ENCODE measurements at regions not wholly inside any gene's neighbourhood (a gene's known extent, or its start where the extent isn't known, plus 50 kb on each side); places are given as distances from the start of the nearest gene placed in this dataset.

- H3K27ac ChIP-seq: no peak overlapping the region
- no peaks in the 10 kb centered on the region for H3K4me1 ChIP-seq (replicated peaks in 1 of 2)
- no peak overlapping the region for H3K4me3 ChIP-seq
- WGBS, 4 donors: 81 to 89% (median 89%) methylated on average over 1 of the region's 1 CpG; no CpG with 5 or more reads in 1 of the 4 donors
- intact Hi-C loops (cut with DNase I): no loop called here
- no peaks in the 10 kb centered on the region for H3K36me3 ChIP-seq (replicated peaks in 1 of 2)
- no peaks in the 10 kb centered on the region for H3K9me3 ChIP-seq (replicated peaks in 1 of 3)
- no peaks in the 10 kb centered on the region for H3K27me3 ChIP-seq
- DNase-seq: no peak
- no peak for TF ChIP-seq POLR2A (IDR thresholded peaks at IDR 0.05)
- TF ChIP-seq, protein P1, sequence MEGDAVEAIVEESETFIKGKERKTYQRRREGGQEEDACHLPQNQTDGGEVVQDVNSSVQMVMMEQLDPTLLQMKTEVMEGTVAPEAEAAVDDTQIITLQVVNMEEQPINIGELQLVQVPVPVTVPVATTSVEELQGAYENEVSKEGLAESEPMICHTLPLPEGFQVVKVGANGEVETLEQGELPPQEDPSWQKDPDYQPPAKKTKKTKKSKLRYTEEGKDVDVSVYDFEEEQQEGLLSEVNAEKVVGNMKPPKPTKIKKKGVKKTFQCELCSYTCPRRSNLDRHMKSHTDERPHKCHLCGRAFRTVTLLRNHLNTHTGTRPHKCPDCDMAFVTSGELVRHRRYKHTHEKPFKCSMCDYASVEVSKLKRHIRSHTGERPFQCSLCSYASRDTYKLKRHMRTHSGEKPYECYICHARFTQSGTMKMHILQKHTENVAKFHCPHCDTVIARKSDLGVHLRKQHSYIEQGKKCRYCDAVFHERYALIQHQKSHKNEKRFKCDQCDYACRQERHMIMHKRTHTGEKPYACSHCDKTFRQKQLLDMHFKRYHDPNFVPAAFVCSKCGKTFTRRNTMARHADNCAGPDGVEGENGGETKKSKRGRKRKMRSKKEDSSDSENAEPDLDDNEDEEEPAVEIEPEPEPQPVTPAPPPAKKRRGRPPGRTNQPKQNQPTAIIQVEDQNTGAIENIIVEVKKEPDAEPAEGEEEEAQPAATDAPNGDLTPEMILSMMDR (IDR thresholded peaks at IDR 0.05): no peak
Measured at GRCh38 chr6:5898102-5898501, 108.6 kb downstream of the NRN1 start.

DNA sequence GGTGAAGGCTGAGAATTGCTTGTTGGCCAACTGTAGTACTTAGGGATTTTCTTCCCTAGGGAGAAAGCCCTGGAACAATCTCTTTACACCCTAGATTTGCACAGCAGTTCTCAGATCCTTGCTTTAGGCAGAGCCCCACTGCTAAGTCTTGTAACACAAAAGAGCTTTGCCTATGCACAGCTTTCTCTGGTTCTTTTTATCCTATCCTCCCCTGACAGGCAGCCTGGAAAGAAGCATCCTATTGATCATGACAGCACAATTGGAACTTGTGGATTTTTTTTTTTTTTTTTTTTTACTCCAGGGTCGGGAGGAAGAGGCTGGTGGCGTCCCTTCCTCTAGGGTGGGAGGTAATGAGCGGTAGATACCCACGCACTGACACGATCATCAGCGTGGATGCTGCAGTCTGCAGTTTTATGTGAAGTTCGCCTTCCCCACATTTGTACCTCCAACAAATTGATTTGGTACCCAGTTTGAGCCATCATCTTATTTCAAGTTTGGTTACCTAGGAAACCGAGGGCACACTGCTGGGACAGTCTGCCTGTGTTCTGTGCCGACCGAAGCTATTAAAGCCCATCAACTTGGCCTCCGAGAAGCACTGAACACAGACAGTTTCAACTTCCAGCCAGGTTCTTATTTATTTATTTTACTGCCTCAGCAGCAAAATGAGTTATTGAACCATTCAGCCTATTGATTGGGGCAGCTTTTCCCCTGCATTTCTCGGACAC is 110.1 kb downstream of the NRN1 start:
- intact Hi-C loops (cut with DNase I): no loop called here
- TF ChIP-seq, protein P1 (IDR thresholded peaks at IDR 0.05): no peak
- TF ChIP-seq POLR2A (IDR thresholded peaks at IDR 0.05): no peak
- Histone ChIP-seq H3K36me3 (replicated peaks in 1 of 2) (no peaks in the 10 kb centered on the region), H3K4me3 (no peak overlapping the region), H3K9me3 (replicated peaks in 1 of 3) (no peaks in the 10 kb centered on the region), H3K27me3 (no peaks in the 10 kb centered on the region), H3K27ac (no peak overlapping the region), H3K4me1 (replicated peaks in 1 of 2) (no peaks in the 10 kb centered on the region)
- DNase-seq: no peak
- 83 to 91% (median 87%) methylated on average over 12 of the region's 12 CpGs for WGBS, 4 donors

DNA sequence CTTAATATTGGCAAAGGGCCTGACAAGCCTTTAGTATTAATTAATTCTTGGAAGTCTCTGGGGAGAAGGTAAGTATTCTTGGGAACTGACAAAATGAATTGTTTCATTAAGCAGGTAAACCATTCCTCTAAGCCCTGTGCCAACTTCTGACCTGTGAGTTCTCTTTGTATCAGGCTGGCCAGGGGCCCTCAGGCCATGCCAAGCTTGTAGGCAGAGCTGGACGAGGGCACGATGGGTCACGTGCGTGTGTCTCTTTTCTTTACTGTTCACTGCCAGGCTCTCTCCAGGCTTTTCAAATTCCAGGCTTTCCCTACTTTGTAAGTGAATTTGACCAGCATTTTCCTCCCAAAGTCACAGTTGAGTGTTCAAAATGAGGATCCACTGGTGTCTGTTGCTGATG is 112.4 kb downstream of the NRN1 start:
- Histone ChIP-seq H3K36me3 (replicated peaks in 1 of 2) (no peaks in the 10 kb centered on the region), H3K4me3 (no peak overlapping the region), H3K27ac (no peak overlapping the region), H3K9me3 (replicated peaks in 1 of 3) (no peaks in the 10 kb centered on the region), H3K4me1 (replicated peaks in 1 of 2) (no peaks in the 10 kb centered on the region), H3K27me3 (no peaks in the 10 kb centered on the region)
- intact Hi-C loops (cut with DNase I): no loop called here
- no peak for DNase-seq
- no peak for TF ChIP-seq POLR2A (IDR thresholded peaks at IDR 0.05)
- TF ChIP-seq, protein P1 (IDR thresholded peaks at IDR 0.05): no peak
- 78 to 95% (median 89%) methylated on average over 4 of the region's 4 CpGs for WGBS, 4 donors

GRCh38 chr6:5893295-5893694 is 113.4 kb downstream of the NRN1 start:
- Histone ChIP-seq H3K4me3 (no peak overlapping the region), H3K27ac (no peak overlapping the region), H3K4me1 (replicated peaks in 1 of 2) (no peaks in the 10 kb centered on the region), H3K36me3 (replicated peaks in 1 of 2) (no peaks in the 10 kb centered on the region), H3K27me3 (no peaks in the 10 kb centered on the region), H3K9me3 (replicated peaks in 1 of 3) (no peaks in the 10 kb centered on the region)
- no peak for TF ChIP-seq POLR2A (IDR thresholded peaks at IDR 0.05)
- TF ChIP-seq, protein P1 (IDR thresholded peaks at IDR 0.05): no peak
- WGBS, 4 donors: 80 to 93% (median 89%) methylated on average over 3 to 4 of the region's 4 CpGs
- intact Hi-C loops (cut with DNase I): no loop called here
- DNase-seq: no peak
